ENCODE measurements at regions not wholly inside any gene's neighbourhood (a gene's known extent, or its start where the extent isn't known, plus 50 kb on each side); places are given as distances from the start of the nearest gene placed in this dataset.

DNA sequence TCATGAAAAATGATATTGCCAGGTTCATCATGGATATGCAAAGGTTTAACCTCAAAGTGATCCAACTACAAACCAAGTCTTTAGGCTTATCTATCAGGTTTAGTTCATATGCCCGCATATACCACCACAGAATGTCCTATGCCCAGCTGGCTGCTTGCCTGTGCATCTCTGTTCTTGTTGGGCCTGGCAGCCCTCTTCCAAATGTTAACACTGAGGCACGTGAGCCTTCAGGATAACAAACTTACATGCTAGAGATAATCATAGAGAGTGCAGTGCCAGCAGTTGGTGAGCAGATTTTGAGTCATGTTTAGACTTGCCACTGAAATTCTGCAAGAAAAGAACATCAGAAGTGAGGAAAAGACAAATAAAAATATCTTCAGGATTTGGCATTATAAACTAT lies 607.9 kb upstream of the TMPRSS15 start:
- no peak overlapping the region for H3K9ac ChIP-seq (ENCODE audit: extremely low read depth, low read length, poor library complexity, severe bottlenecking)
- no peak for TF ChIP-seq CTCF (conservative IDR thresholded peaks at IDR 0.05)
- Mint-ChIP-seq H3K27me3 (ENCODE audit: insufficient read depth) (no peaks in the 10 kb centered on the region), H3K9me3 (no peaks in the 10 kb centered on the region), H3K4me3 (no peak overlapping the region), H3K4me1 (peaks cover 7% of the 10 kb centered on the region), H3K36me3 (ENCODE audit: low read depth) (no peaks in the 10 kb centered on the region), H3K27ac (no peak overlapping the region)
- H3K4me1 ChIP-seq (ENCODE audit: control insufficient read depth, insufficient read depth, low read length) = no peaks in the 10 kb centered on the region
- H3K27me3 ChIP-seq (ENCODE audit: control insufficient read depth, insufficient read depth, low read length, poor library complexity, severe bottlenecking) = no peaks in the 10 kb centered on the region
- no peak overlapping the region for H3K27ac ChIP-seq (ENCODE audit: low read depth, low read length)
- 88 to 92% methylated on average over 1 to 2 of the region's 2 CpGs for WGBS, 2 experiments (ENCODE audit: insufficient coverage in 1 of 2, insufficient read length in 1 of 2)
- H3K9me3 ChIP-seq (ENCODE audit: control insufficient read depth, low read length) = no peaks in the 10 kb centered on the region
- H3K4me3 ChIP-seq (ENCODE audit: low read length) = no peak overlapping the region
- no peaks in the 10 kb centered on the region for H3K36me3 ChIP-seq (ENCODE audit: control insufficient read depth, insufficient read depth, low read length)
- DNase-seq = no peak

DNA sequence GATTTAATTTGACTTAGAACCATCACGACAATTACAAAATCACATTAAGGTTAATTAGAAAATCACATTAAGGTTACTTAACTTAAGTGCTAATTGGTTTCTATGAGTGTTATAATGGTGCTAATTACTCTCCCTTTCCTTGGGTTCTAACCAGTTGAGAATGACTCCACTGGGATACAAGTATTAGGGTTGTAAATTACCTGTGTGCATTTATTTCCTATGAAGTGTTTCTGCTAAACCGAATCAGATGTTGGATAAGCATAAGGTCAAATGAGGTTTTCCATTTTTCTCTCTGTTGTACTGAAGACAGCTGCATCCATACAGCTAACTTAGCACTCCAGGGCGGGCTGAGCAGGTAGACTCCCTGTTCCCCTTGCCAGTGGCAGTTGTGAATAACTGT lies 610.3 kb upstream of the TMPRSS15 start:
- Histone ChIP-seq H3K9me3 (ENCODE audit: control insufficient read depth, low read length) (no peaks in the 10 kb centered on the region), H3K9ac (ENCODE audit: extremely low read depth, low read length, poor library complexity, severe bottlenecking) (no peak overlapping the region), H3K4me1 (ENCODE audit: control insufficient read depth, insufficient read depth, low read length) (no peaks in the 10 kb centered on the region), H3K36me3 (ENCODE audit: control insufficient read depth, insufficient read depth, low read length) (no peaks in the 10 kb centered on the region), H3K27ac (ENCODE audit: low read depth, low read length) (no peak overlapping the region), H3K4me3 (ENCODE audit: low read length) (no peak overlapping the region), H3K27me3 (ENCODE audit: control insufficient read depth, insufficient read depth, low read length, poor library complexity, severe bottlenecking) (no peaks in the 10 kb centered on the region)
- Mint-ChIP-seq H3K9me3 (no peaks in the 10 kb centered on the region), H3K36me3 (ENCODE audit: low read depth) (no peaks in the 10 kb centered on the region), H3K27me3 (ENCODE audit: insufficient read depth) (no peaks in the 10 kb centered on the region), H3K4me3 (no peak overlapping the region), H3K27ac (no peak overlapping the region), H3K4me1 (peaks cover 7% of the 10 kb centered on the region)
- 83 to 94% methylated on average over 1 to 2 of the region's 3 CpGs for WGBS, 2 experiments (ENCODE audit: insufficient coverage in 1 of 2, insufficient read length in 1 of 2)
- TF ChIP-seq CTCF (conservative IDR thresholded peaks at IDR 0.05) = no peak
- no peak for DNase-seq

DNA sequence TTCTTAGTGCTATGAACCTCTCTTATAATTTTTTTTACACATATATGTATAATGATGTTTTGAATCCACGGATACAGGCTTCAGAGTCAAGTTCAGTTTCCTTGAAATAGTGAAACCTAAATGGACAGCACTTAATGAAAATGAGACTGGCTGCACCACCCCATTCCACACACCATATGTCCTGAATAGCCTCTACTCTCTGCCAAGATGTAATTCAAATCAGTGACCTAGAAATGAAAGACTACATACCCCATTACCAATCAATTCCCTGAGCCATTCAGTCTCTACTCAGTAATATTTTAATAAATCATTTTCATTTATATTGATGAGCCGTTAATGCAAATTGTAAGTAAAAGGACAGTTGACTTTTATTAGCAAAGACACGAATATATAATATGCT lies 614.9 kb upstream of the TMPRSS15 start:
- no peak for DNase-seq
- Histone ChIP-seq H3K4me3 (ENCODE audit: low read length) (no peak overlapping the region), H3K36me3 (ENCODE audit: control insufficient read depth, insufficient read depth, low read length) (no peaks in the 10 kb centered on the region), H3K9ac (ENCODE audit: extremely low read depth, low read length, poor library complexity, severe bottlenecking) (no peak overlapping the region), H3K27me3 (ENCODE audit: control insufficient read depth, insufficient read depth, low read length, poor library complexity, severe bottlenecking) (no peaks in the 10 kb centered on the region), H3K4me1 (ENCODE audit: control insufficient read depth, insufficient read depth, low read length) (no peaks in the 10 kb centered on the region), H3K9me3 (ENCODE audit: control insufficient read depth, low read length) (no peaks in the 10 kb centered on the region), H3K27ac (ENCODE audit: low read depth, low read length) (no peak overlapping the region)
- peaks cover 7% of the 10 kb centered on the region for H3K4me1 Mint-ChIP-seq
- peaks cover 3% of the 10 kb centered on the region for H3K9me3 Mint-ChIP-seq
- no peak overlapping the region for H3K4me3 Mint-ChIP-seq
- 100% methylated on average over 2 of the region's 3 CpGs; no CpG with 5 or more reads in 1 of the 2 experiments for WGBS, 2 experiments (ENCODE audit: insufficient coverage in 1 of 2, insufficient read length in 1 of 2)
- no peak overlapping the region for H3K27ac Mint-ChIP-seq
- no peaks in the 10 kb centered on the region for H3K27me3 Mint-ChIP-seq (ENCODE audit: insufficient read depth)
- no peaks in the 10 kb centered on the region for H3K36me3 Mint-ChIP-seq (ENCODE audit: low read depth)
- TF ChIP-seq CTCF (conservative IDR thresholded peaks at IDR 0.05) = no peak

Measured in endodermal cell (in vitro differentiated cells).